Right hindlimb (tissue), 1 donor: ENCODE measurements at regions not wholly inside any gene's neighbourhood (a gene's known extent, or its start where the extent isn't known, plus 50 kb on each side); places are given as distances from the start of the nearest gene placed in this dataset.
"Not testable (repeated sequence)": the region's sequence is repeated elsewhere in the genome, so short reads cannot be mapped to it uniquely, and the experiment has no call there.

Source experiments
- DNase-seq: peaks from one replicate; pipeline ENCODE4 v3.0.0-alpha.2; 2018

GRCh38 chr10:64956441-64956840 lies 1435.2 kb downstream of the REEP3 start:
- no peak for DNase-seq

- DNase-seq: no peak
These were observed 1437.9 kb downstream of the REEP3 start for GRCh38 chr10:64959116-64959515.

GRCh38 chr10:64959883-64960282 lies 1438.7 kb downstream of the REEP3 start:
- no peak for DNase-seq

- no peak for DNase-seq
These were observed 1452.2 kb downstream of the REEP3 start for GRCh38 chr10:64973391-64973790.

GRCh38 chr10:64976150-64976549 lies 1454.9 kb downstream of the REEP3 start:
- no peak for DNase-seq

GRCh38 chr10:64977915-64978314 lies 1456.7 kb downstream of the REEP3 start:
- no peak for DNase-seq

GRCh38 chr10:64996886-64997285 lies 1475.7 kb downstream of the REEP3 start:
- no peak for DNase-seq

GRCh38 chr10:65010845-65011244 lies 1489.6 kb downstream of the REEP3 start:
- DNase-seq: no peak

- DNase-seq: no peak
These were observed 1496.3 kb downstream of the REEP3 start for GRCh38 chr10:65017523-65017922.

GRCh38 chr10:65024886-65025285 lies 1503.7 kb downstream of the REEP3 start:
- DNase-seq: no peak

GRCh38 chr10:65030263-65030662 lies 1509.1 kb downstream of the REEP3 start:
- DNase-seq: no peak

GRCh38 chr10:65032867-65033769 lies 1511.9 kb downstream of the REEP3 start:
- no peak for DNase-seq

GRCh38 chr10:65033957-65034356 lies 1512.8 kb downstream of the REEP3 start:
- DNase-seq: no peak

- no peak for DNase-seq
These were observed 1519.6 kb downstream of the REEP3 start for GRCh38 chr10:65040796-65041195.

GRCh38 chr10:65041307-65041706 lies 1520.1 kb downstream of the REEP3 start:
- DNase-seq: no peak

- DNase-seq: no peak
These were observed 1521.3 kb downstream of the REEP3 start for GRCh38 chr10:65042496-65042895.

GRCh38 chr10:65046831-65047230 lies 1525.6 kb downstream of the REEP3 start:
- no peak for DNase-seq

GRCh38 chr10:65052111-65052510 lies 1530.9 kb downstream of the REEP3 start:
- DNase-seq: not testable (repeated sequence)

- not testable (repeated sequence) for DNase-seq
These were observed 1532.2 kb downstream of the REEP3 start for GRCh38 chr10:65053397-65053796.

- not testable (repeated sequence) for DNase-seq
These were observed 1532.7 kb downstream of the REEP3 start for GRCh38 chr10:65053831-65054351.

- not testable (repeated sequence) for DNase-seq
These were observed 1533.5 kb downstream of the REEP3 start for GRCh38 chr10:65054701-65055100.

GRCh38 chr10:65065278-65065677 lies 1544.1 kb downstream of the REEP3 start:
- no peak for DNase-seq

- no peak for DNase-seq
These were observed 1562.0 kb downstream of the REEP3 start for GRCh38 chr10:65083222-65083621.

GRCh38 chr10:65090991-65091390 lies 1569.8 kb downstream of the REEP3 start:
- no peak for DNase-seq

- DNase-seq: no peak
These were observed 1578.9 kb downstream of the REEP3 start for GRCh38 chr10:65100146-65100545.
